ENCODE measurements at regions not wholly inside any gene's neighbourhood (a gene's known extent, or its start where the extent isn't known, plus 50 kb on each side); places are given as distances from the start of the nearest gene placed in this dataset.

DNA sequence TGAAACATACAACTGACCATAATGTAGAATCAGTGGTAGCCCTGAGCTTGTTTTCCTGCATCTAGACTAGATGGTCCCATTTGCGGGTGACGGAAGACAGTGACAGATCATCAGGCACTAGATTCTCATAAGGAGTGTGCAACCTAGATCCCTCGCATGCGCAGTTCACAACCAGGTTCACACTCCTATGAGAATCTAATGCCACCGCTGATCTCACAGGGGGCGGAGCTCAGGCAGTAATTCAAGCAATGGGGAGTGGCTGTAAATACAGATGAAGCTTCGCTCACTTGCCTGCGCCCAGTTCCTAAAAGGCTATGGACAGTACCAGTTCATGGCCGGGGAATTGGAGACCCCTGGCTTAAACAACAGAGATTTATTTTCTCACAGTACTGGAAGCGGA lies 656.3 kb downstream of the HS3ST4 start:
- no peak for ATAC-seq
- TF ChIP-seq SP1 (CRISPR knock-in tag; conservative IDR thresholded peaks at IDR 0.05) = no peak
- TF ChIP-seq CREM (CRISPR knock-in tag; IDR thresholded peaks at IDR 0.05) = no peak
- TF ChIP-seq NFYB (CRISPR knock-in tag; conservative IDR thresholded peaks at IDR 0.05; ENCODE audit: low read depth) = no peak
- TF ChIP-seq ZNF317 (CRISPR knock-in tag; IDR thresholded peaks at IDR 0.05; ENCODE audit: borderline replicate concordance, low read depth) = no peak
- no peak for TF ChIP-seq ZBTB21 (CRISPR knock-in tag; IDR thresholded peaks at IDR 0.05; ENCODE audit: borderline replicate concordance)
- TF ChIP-seq, protein P1, sequence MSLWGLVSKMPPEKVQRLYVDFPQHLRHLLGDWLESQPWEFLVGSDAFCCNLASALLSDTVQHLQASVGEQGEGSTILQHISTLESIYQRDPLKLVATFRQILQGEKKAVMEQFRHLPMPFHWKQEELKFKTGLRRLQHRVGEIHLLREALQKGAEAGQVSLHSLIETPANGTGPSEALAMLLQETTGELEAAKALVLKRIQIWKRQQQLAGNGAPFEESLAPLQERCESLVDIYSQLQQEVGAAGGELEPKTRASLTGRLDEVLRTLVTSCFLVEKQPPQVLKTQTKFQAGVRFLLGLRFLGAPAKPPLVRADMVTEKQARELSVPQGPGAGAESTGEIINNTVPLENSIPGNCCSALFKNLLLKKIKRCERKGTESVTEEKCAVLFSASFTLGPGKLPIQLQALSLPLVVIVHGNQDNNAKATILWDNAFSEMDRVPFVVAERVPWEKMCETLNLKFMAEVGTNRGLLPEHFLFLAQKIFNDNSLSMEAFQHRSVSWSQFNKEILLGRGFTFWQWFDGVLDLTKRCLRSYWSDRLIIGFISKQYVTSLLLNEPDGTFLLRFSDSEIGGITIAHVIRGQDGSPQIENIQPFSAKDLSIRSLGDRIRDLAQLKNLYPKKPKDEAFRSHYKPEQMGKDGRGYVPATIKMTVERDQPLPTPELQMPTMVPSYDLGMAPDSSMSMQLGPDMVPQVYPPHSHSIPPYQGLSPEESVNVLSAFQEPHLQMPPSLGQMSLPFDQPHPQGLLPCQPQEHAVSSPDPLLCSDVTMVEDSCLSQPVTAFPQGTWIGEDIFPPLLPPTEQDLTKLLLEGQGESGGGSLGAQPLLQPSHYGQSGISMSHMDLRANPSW (CRISPR knock-in tag; conservative IDR thresholded peaks at IDR 0.05; ENCODE audit: low read depth) = no peak
- no peak for TF ChIP-seq RORB (CRISPR knock-in tag; IDR thresholded peaks at IDR 0.05)
- TF ChIP-seq ZNF138 (CRISPR knock-in tag; conservative IDR thresholded peaks at IDR 0.05) = no peak
- no peak for TF ChIP-seq TEAD4 (CRISPR knock-in tag; IDR thresholded peaks at IDR 0.05)
- TF ChIP-seq SMAD4 (CRISPR knock-in tag; IDR thresholded peaks at IDR 0.05) = no peak
- TF ChIP-seq, protein P2, sequence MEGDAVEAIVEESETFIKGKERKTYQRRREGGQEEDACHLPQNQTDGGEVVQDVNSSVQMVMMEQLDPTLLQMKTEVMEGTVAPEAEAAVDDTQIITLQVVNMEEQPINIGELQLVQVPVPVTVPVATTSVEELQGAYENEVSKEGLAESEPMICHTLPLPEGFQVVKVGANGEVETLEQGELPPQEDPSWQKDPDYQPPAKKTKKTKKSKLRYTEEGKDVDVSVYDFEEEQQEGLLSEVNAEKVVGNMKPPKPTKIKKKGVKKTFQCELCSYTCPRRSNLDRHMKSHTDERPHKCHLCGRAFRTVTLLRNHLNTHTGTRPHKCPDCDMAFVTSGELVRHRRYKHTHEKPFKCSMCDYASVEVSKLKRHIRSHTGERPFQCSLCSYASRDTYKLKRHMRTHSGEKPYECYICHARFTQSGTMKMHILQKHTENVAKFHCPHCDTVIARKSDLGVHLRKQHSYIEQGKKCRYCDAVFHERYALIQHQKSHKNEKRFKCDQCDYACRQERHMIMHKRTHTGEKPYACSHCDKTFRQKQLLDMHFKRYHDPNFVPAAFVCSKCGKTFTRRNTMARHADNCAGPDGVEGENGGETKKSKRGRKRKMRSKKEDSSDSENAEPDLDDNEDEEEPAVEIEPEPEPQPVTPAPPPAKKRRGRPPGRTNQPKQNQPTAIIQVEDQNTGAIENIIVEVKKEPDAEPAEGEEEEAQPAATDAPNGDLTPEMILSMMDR (IDR thresholded peaks at IDR 0.05) = no peak
- no peak for TF ChIP-seq E2F5 (CRISPR knock-in tag; IDR thresholded peaks at IDR 0.05)
- TF ChIP-seq CBFB (CRISPR knock-in tag; IDR thresholded peaks at IDR 0.05; ENCODE audit: low read depth) = no peak
- peaks cover 10% of the 10 kb centered on the region for H3K9me3 Mint-ChIP-seq
- peaks cover 3% of the 10 kb centered on the region; the same call in 1 of the 2 replicates for H3K27me3 Mint-ChIP-seq (ENCODE audit: low read depth)
- CTCF ChIA-PET = interaction anchor here (1.6 kb wide), 1 partner anchor 762 kb away, joined by 5 read pairs; no protein-coding TSS in a partner anchor
- no peak overlapping the region for H3K27ac Mint-ChIP-seq
- H3K4me1 Mint-ChIP-seq = peaks cover 9% of the 10 kb centered on the region
- no peak overlapping the region for H3K4me3 Mint-ChIP-seq
- POLR2A ChIA-PET = no interaction called here
- DNase-seq (ENCODE audit: low spot score) = no peak
- no peaks in the 10 kb centered on the region for H3K36me3 Mint-ChIP-seq

DNA sequence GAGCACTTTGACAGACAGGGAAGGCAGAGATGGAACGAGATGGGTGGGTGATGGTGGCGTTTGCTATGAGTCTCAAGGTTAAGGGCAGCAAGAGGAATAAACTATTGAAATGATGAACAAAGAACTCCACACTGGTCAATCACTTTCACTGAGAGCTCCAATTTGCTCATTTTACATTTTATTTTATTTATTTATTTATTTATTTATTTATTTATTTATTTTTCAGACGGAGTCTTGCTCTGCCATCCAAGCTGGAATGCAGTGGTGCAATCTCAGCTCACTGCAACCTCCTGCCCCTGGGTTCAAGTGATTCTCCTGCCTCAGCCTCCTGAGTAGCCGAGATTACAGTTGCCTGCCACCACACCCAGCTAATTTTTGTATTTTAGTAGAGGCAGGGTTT lies 669.1 kb downstream of the HS3ST4 start:
- Mint-ChIP-seq H3K36me3 (no peaks in the 10 kb centered on the region), H3K27ac (no peak overlapping the region), H3K27me3 (ENCODE audit: low read depth) (no peaks in the 10 kb centered on the region), H3K4me1 (peaks cover 12% of the 10 kb centered on the region), H3K9me3 (peaks cover 13% of the 10 kb centered on the region), H3K4me3 (no peak overlapping the region)
- ChIA-PET POLR2A (interaction anchor here (0.6 kb wide), 1 partner anchor 249 kb away, joined by 9 read pairs; no protein-coding TSS in a partner anchor), CTCF (no interaction called here)
- DNase-seq (ENCODE audit: low spot score) (no peak), ATAC-seq (no peak)
- TF ChIP-seq HMGA2 (CRISPR knock-in tag; IDR thresholded peaks at IDR 0.05) (0 out of 2 replicates have a peak, but pooled peaks have one; percentile 17), ATF2 (CRISPR knock-in tag; IDR thresholded peaks at IDR 0.05; ENCODE audit: borderline replicate concordance, low read depth) (no peak), ZBTB43 (CRISPR knock-in tag; IDR thresholded peaks at IDR 0.05) (no peak)
